Femur (tissue), 1 donor: ENCODE measurements at regions not wholly inside any gene's neighbourhood (a gene's known extent, or its start where the extent isn't known, plus 50 kb on each side); places are given as distances from the start of the nearest gene placed in this dataset.
"Not testable (repeated sequence)": the region's sequence is repeated elsewhere in the genome, so short reads cannot be mapped to it uniquely, and the experiment has no call there.

ENCODE experiments used
- DNase-seq: peaks from one replicate; pipeline ENCODE4 v3.0.0-alpha.2; 2017

- DNase-seq: no peak
Measured at GRCh38 chr2:144003460-144004075, 516.4 kb downstream of the ZEB2 start.

GRCh38 chr2:143996974-143997373, 522.9 kb downstream of the ZEB2 start:
- DNase-seq: no peak

- DNase-seq: no peak
Measured at GRCh38 chr2:143994961-143995360, 525.0 kb downstream of the ZEB2 start.

GRCh38 chr2:143991596-143991995, 528.3 kb downstream of the ZEB2 start:
- DNase-seq: not testable (repeated sequence)

GRCh38 chr2:143988082-143988481, 531.8 kb downstream of the ZEB2 start:
- no peak for DNase-seq

- no peak for DNase-seq
Measured at GRCh38 chr2:143981428-143981827, 538.5 kb downstream of the ZEB2 start.

GRCh38 chr2:143977356-143977755, 542.6 kb downstream of the ZEB2 start:
- DNase-seq: no peak

GRCh38 chr2:143975216-143975615, 544.7 kb downstream of the ZEB2 start:
- DNase-seq: no peak

GRCh38 chr2:143974262-143974661, 545.7 kb downstream of the ZEB2 start:
- DNase-seq: no peak

GRCh38 chr2:143968860-143969259, 551.1 kb downstream of the ZEB2 start:
- no peak for DNase-seq

GRCh38 chr2:143968360-143968759, 551.6 kb downstream of the ZEB2 start:
- DNase-seq: no peak

GRCh38 chr2:143965493-143966164, 554.3 kb downstream of the ZEB2 start:
- DNase-seq: no peak

- no peak for DNase-seq
Measured at GRCh38 chr2:143964891-143965290, 555.0 kb downstream of the ZEB2 start.

GRCh38 chr2:143960177-143960576, 559.7 kb downstream of the ZEB2 start:
- no peak for DNase-seq

- no peak for DNase-seq
Measured at GRCh38 chr2:143957321-143957720, 562.6 kb downstream of the ZEB2 start.

GRCh38 chr2:143955401-143956065, 564.4 kb downstream of the ZEB2 start:
- no peak for DNase-seq

GRCh38 chr2:143954844-143955243, 565.1 kb downstream of the ZEB2 start:
- no peak for DNase-seq

GRCh38 chr2:143954186-143954585, 565.7 kb downstream of the ZEB2 start:
- no peak for DNase-seq

GRCh38 chr2:143953451-143954030, 566.4 kb downstream of the ZEB2 start:
- DNase-seq: no peak

- DNase-seq: no peak
Measured at GRCh38 chr2:143952536-143952935, 567.4 kb downstream of the ZEB2 start.

- no peak for DNase-seq
Measured at GRCh38 chr2:143950704-143951103, 569.2 kb downstream of the ZEB2 start.

- DNase-seq: no peak
Measured at GRCh38 chr2:143949121-143949848, 570.6 kb downstream of the ZEB2 start.

GRCh38 chr2:143948710-143949109, 571.2 kb downstream of the ZEB2 start:
- no peak for DNase-seq
